ENCODE measurements at regions not wholly inside any gene's neighbourhood (a gene's known extent, or its start where the extent isn't known, plus 50 kb on each side); places are given as distances from the start of the nearest gene placed in this dataset.

DNA sequence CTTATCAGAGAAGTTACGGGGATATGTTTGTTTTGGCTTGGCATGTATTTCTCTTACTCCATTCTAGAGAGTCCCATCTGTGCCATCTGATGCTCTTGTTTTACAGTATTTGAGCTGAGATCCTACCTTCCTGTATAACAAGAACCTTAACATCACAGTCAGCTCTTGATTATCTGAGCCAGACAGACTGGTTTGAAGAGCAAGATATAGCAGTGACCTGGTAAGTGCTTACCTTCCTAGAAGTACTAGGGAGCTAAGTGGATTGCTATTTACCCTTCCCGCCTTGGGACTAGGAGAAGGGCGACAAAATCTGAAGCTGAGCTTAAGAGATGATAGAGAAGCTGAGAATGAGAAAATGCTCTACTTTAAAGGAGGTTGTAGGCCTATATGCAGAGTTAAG is 235.3 kb downstream of the CSNK2A3 start:
- Histone ChIP-seq H3K4me2 (ENCODE audit: unreplicated experiment) (no peak overlapping the region), H3K27me3 (replicated peaks; ENCODE audit: insufficient read depth) (peaks cover 30% of the 10 kb centered on the region; the same call in 1 of the 2 replicates), H3K9ac (no peak overlapping the region), H3K4me3 (no peak overlapping the region), H3K4me1 (ENCODE audit: insufficient read depth) (no peaks in the 10 kb centered on the region), H2AFZ (no peak overlapping the region), H3K9me2 (ENCODE audit: insufficient read depth) (no peaks in the 10 kb centered on the region), H3K36me3 (ENCODE audit: low read depth) (no peaks in the 10 kb centered on the region), H3F3A (ENCODE audit: insufficient read depth) (no peaks in the 10 kb centered on the region), H3K9me3 (ENCODE audit: low read depth) (no peaks in the 10 kb centered on the region), H3K79me2 (ENCODE audit: insufficient read depth) (no peaks in the 10 kb centered on the region), H4K20me1 (ENCODE audit: insufficient read depth) (no peaks in the 10 kb centered on the region), H3K27ac (no peak overlapping the region)
- in situ Hi-C loops (cut with MboI), result no loop called here
- WGBS, 2 experiments (ENCODE audit: low coverage in 1 of 2, low lambda C conversion rate in 2 of 2, missing lambda C conversion rate in 2 of 2), result 71 to 75% methylated on average over 3 of the region's 3 CpGs
- TF ChIP-seq EZH2phosphoT487 (IDR thresholded peaks at IDR 0.05; ENCODE audit: insufficient read depth, low read depth) (no peak), EZH2 (IDR thresholded peaks at IDR 0.05; ENCODE audit: insufficient read depth, poor library complexity, severe bottlenecking) (no peak)
- no peak for DNase-seq

DNA sequence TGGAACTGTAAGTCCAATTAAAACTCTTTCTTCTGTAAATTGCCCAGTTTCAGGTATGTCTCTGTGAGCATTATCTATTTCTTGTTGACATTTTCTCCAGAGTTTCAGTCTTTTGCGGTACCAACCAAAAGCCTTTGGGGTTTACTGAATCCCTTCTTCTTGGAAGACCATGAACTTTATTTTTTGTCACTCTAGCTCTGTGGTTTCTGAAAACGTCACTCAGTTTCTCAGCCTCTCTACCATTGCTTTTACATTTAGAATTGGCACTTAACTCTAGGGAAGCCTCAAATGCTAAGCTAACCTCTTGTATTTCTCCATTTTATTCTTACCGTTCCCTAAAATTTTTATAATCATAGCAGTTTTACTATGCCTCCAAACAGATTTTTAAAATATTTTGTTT is 237.6 kb downstream of the CSNK2A3 start:
- Histone ChIP-seq H3K9me3 (ENCODE audit: low read depth) (no peaks in the 10 kb centered on the region), H3K9me2 (ENCODE audit: insufficient read depth) (no peaks in the 10 kb centered on the region), H3K9ac (no peak overlapping the region), H3K4me3 (no peak overlapping the region), H3K27ac (no peak overlapping the region), H2AFZ (no peak overlapping the region), H3K4me2 (ENCODE audit: unreplicated experiment) (no peak overlapping the region), H3K4me1 (ENCODE audit: insufficient read depth) (no peaks in the 10 kb centered on the region), H3F3A (ENCODE audit: insufficient read depth) (no peaks in the 10 kb centered on the region), H4K20me1 (ENCODE audit: insufficient read depth) (no peaks in the 10 kb centered on the region), H3K27me3 (replicated peaks; ENCODE audit: insufficient read depth) (peaks cover 36% of the 10 kb centered on the region), H3K36me3 (ENCODE audit: low read depth) (no peaks in the 10 kb centered on the region), H3K79me2 (ENCODE audit: insufficient read depth) (no peaks in the 10 kb centered on the region)
- in situ Hi-C loops (cut with MboI), result no loop called here
- no peak for DNase-seq
- no peak for TF ChIP-seq EZH2phosphoT487 (IDR thresholded peaks at IDR 0.05; ENCODE audit: insufficient read depth, low read depth)
- TF ChIP-seq EZH2 (IDR thresholded peaks at IDR 0.05; ENCODE audit: insufficient read depth, poor library complexity, severe bottlenecking), result no peak
- WGBS, 2 experiments (ENCODE audit: low coverage in 1 of 2, low lambda C conversion rate in 2 of 2, missing lambda C conversion rate in 2 of 2), result 64 to 66% methylated on average over 3 of the region's 3 CpGs

DNA sequence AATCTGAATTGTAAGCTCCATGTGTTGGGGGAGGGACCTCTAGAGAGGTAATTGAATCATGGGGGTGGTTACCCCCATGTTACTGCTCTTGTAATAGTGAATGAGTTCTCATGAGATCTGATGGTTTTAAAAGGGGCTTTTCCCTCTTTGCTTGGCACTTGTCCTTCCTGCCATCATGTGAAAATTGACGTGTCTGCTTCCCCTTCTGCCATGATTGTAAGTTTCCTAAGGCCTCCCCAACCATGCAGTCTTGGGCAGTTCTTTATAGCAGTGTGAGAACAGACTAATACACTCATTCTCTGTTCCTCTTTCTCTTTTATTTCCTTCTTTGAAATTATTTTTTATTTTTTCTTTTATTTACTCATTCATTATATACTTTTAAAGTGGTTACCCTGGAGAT is 239.4 kb downstream of the CSNK2A3 start:
- no peak overlapping the region for H3K27ac ChIP-seq
- H3K9me3 ChIP-seq (ENCODE audit: low read depth), result no peaks in the 10 kb centered on the region
- in situ Hi-C loops (cut with MboI), result no loop called here
- H3K36me3 ChIP-seq (ENCODE audit: low read depth), result no peaks in the 10 kb centered on the region
- no peaks in the 10 kb centered on the region for H3K79me2 ChIP-seq (ENCODE audit: insufficient read depth)
- H3K27me3 ChIP-seq (replicated peaks; ENCODE audit: insufficient read depth), result peaks cover 28% of the 10 kb centered on the region
- TF ChIP-seq EZH2phosphoT487 (IDR thresholded peaks at IDR 0.05; ENCODE audit: insufficient read depth, low read depth) (no peak), EZH2 (IDR thresholded peaks at IDR 0.05; ENCODE audit: insufficient read depth, poor library complexity, severe bottlenecking) (no peak)
- H3K4me2 ChIP-seq (ENCODE audit: unreplicated experiment), result no peak overlapping the region
- no peak overlapping the region for H3K9ac ChIP-seq
- H2AFZ ChIP-seq, result no peak overlapping the region
- H3K9me2 ChIP-seq (ENCODE audit: insufficient read depth), result no peaks in the 10 kb centered on the region
- 36 to 67% methylated on average over 1 of the region's 1 CpG for WGBS, 2 experiments (ENCODE audit: low coverage in 1 of 2, low lambda C conversion rate in 2 of 2, missing lambda C conversion rate in 2 of 2)
- no peak overlapping the region for H3K4me3 ChIP-seq
- H4K20me1 ChIP-seq (ENCODE audit: insufficient read depth), result no peaks in the 10 kb centered on the region
- DNase-seq, result no peak
- no peaks in the 10 kb centered on the region for H3F3A ChIP-seq (ENCODE audit: insufficient read depth)
- no peaks in the 10 kb centered on the region for H3K4me1 ChIP-seq (ENCODE audit: insufficient read depth)

DNA sequence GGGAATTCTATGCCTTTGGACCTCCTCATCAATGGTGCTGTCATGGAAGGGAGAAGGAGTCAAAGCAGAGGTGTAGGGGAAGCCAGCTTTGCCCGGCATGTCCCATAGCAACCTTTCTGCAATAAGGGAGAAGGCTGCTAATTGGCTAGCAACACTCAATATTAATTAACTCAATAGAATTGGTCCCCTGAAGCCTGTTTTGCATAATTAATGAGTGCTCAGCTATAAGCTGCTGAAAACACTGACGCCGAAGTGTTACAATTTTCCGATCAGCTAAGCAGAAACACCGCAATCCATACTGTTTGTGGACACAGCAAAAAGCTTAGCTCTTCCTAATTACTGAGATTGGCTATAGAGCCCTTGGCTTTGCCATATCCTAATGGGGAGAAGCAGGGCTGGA is 245.0 kb downstream of the CSNK2A3 start:
- H3K36me3 ChIP-seq (ENCODE audit: low read depth), result no peaks in the 10 kb centered on the region
- no peaks in the 10 kb centered on the region for H4K20me1 ChIP-seq (ENCODE audit: insufficient read depth)
- WGBS, 2 experiments (ENCODE audit: low coverage in 1 of 2, low lambda C conversion rate in 2 of 2, missing lambda C conversion rate in 2 of 2), result 70 to 75% methylated on average over 5 of the region's 5 CpGs
- H3K79me2 ChIP-seq (ENCODE audit: insufficient read depth), result no peaks in the 10 kb centered on the region
- H3K9me2 ChIP-seq (ENCODE audit: insufficient read depth), result no peaks in the 10 kb centered on the region
- no peaks in the 10 kb centered on the region for H3K9me3 ChIP-seq (ENCODE audit: low read depth)
- no peak overlapping the region for H3K4me3 ChIP-seq
- H2AFZ ChIP-seq, result no peak overlapping the region
- H3K9ac ChIP-seq, result no peak overlapping the region
- H3F3A ChIP-seq (ENCODE audit: insufficient read depth), result no peaks in the 10 kb centered on the region
- peaks cover 16% of the 10 kb centered on the region for H3K27me3 ChIP-seq (replicated peaks; ENCODE audit: insufficient read depth)
- H3K4me2 ChIP-seq (ENCODE audit: unreplicated experiment), result no peak overlapping the region
- no peaks in the 10 kb centered on the region for H3K4me1 ChIP-seq (ENCODE audit: insufficient read depth)
- in situ Hi-C loops (cut with MboI), result no loop called here
- no peak for DNase-seq
- TF ChIP-seq EZH2 (IDR thresholded peaks at IDR 0.05; ENCODE audit: insufficient read depth, poor library complexity, severe bottlenecking) (no peak), EZH2phosphoT487 (IDR thresholded peaks at IDR 0.05; ENCODE audit: insufficient read depth, low read depth) (no peak)
- H3K27ac ChIP-seq, result no peak overlapping the region

Measured in GM23248 (cell line).